ENCODE measurements at regions not wholly inside any gene's neighbourhood (a gene's known extent, or its start where the extent isn't known, plus 50 kb on each side); places are given as distances from the start of the nearest gene placed in this dataset.

- Histone ChIP-seq H3K27ac (ENCODE audit: low read depth in 1 of 2, low read length in 2 of 2) (no peak overlapping the region), H3K36me3 (ENCODE audit: control insufficient read depth in 4 of 4, insufficient read depth in 3 of 4, low read depth in 1 of 4, low read length in 3 of 4) (no peaks in the 10 kb centered on the region), H3K4me3 (ENCODE audit: low read depth in 1 of 3, low read length in 3 of 3) (no peak overlapping the region), H3K9ac (ENCODE audit: low read depth in 1 of 2, low read length in 2 of 2) (no peak overlapping the region), H3K9me3 (ENCODE audit: control insufficient read depth in 4 of 4, low read length in 3 of 4) (peaks cover 0 to 1% (median 0%) of the 10 kb centered on the region in 4 donors), H3K4me1 (ENCODE audit: control insufficient read depth in 4 of 4, insufficient read depth in 4 of 4, low read length in 3 of 4) (no peaks in the 10 kb centered on the region), H3K27me3 (ENCODE audit: control insufficient read depth in 4 of 4, insufficient read depth in 4 of 4, low read length in 3 of 4) (no peaks in the 10 kb centered on the region)
- no peak for DNase-seq (ENCODE audit: low spot score)
- 89% methylated on average over 1 of the region's 1 CpG for WGBS
- TF ChIP-seq SP1 (IDR thresholded peaks at IDR 0.05) (no peak), TAF1 (conservative IDR thresholded peaks at IDR 0.05) (no peak), NR2F2 (IDR thresholded peaks at IDR 0.05) (no peak), FOXA1 (IDR thresholded peaks at IDR 0.05) (no peak)
Measured at GRCh38 chr16:86634292-86634691, 55.9 kb downstream of the FOXL1 start.

GRCh38 chr16:86635176-86635876, 57.0 kb downstream of the FOXL1 start:
- DNase-seq (ENCODE audit: low spot score): no peak
- 60% methylated on average over 9 of the region's 9 CpGs for WGBS
- Histone ChIP-seq H3K9me3 (ENCODE audit: control insufficient read depth in 4 of 4, low read length in 3 of 4) (peaks cover 0 to 1% (median 0%) of the 10 kb centered on the region in 4 donors), H3K9ac (ENCODE audit: low read depth in 1 of 2, low read length in 2 of 2) (no peak overlapping the region), H3K4me1 (ENCODE audit: control insufficient read depth in 4 of 4, insufficient read depth in 4 of 4, low read length in 3 of 4) (no peaks in the 10 kb centered on the region), H3K27ac (ENCODE audit: low read depth in 1 of 2, low read length in 2 of 2) (no peak overlapping the region), H3K27me3 (ENCODE audit: control insufficient read depth in 4 of 4, insufficient read depth in 4 of 4, low read length in 3 of 4) (no peaks in the 10 kb centered on the region), H3K4me3 (ENCODE audit: low read depth in 1 of 3, low read length in 3 of 3) (no peak overlapping the region), H3K36me3 (ENCODE audit: control insufficient read depth in 4 of 4, insufficient read depth in 3 of 4, low read depth in 1 of 4, low read length in 3 of 4) (no peaks in the 10 kb centered on the region)
- TF ChIP-seq NR2F2 (IDR thresholded peaks at IDR 0.05) (no peak), RXRA (IDR thresholded peaks at IDR 0.05) (no peak), ZBTB33 (IDR thresholded peaks at IDR 0.05) (no peak), YY1 (IDR thresholded peaks at IDR 0.05) (no peak), EGR1 (IDR thresholded peaks at IDR 0.05; ENCODE audit: low read depth in 2 of 2) (no peak), GABPA (IDR thresholded peaks at IDR 0.05 in 1 of 2, conservative IDR thresholded peaks at IDR 0.05 in 1 of 2) (no peak), RAD21 (IDR thresholded peaks at IDR 0.05) (no peak), CTCF (IDR thresholded peaks at IDR 0.05; ENCODE audit: low read depth, low read length, missing input control) (no peak), FOXA1 (IDR thresholded peaks at IDR 0.05) (no peak), JUND (IDR thresholded peaks at IDR 0.05) (no peak), ATF3 (IDR thresholded peaks at IDR 0.05) (no peak), MAX (IDR thresholded peaks at IDR 0.05) (no peak), HNF4A (conservative IDR thresholded peaks at IDR 0.05) (no peak)

All from liver (tissue), 8 donors.